KOPT-K1 (cell line): ENCODE measurements at regions not wholly inside any gene's neighbourhood (a gene's known extent, or its start where the extent isn't known, plus 50 kb on each side); places are given as distances from the start of the nearest gene placed in this dataset.

Experiments
- H3K27ac ChIP-seq: fragments of 200-600 bp; sonication (generic); 2 replicates; pipeline ENCODE4 v1.5.1; 2016; ENCODE audit warnings: antibody characterized with exemption, mild to moderate bottlenecking, low read depth, low read length; ENCODE audit not compliant: poor library complexity, severe bottlenecking
- H3K36me3 ChIP-seq: fragments of 200-600 bp; sonication (generic); 2 replicates; pipeline ENCODE4 v1.5.1; 2017; ENCODE audit warnings: antibody characterized with exemption, mild to moderate bottlenecking, low read length, moderate library complexity; ENCODE audit not compliant: insufficient read depth
- H3K9me3 ChIP-seq: fragments of 200-600 bp; sonication (generic); 2 replicates; pipeline ENCODE4 v1.5.1; 2017; ENCODE audit warnings: antibody characterized with exemption, low read length, mild to moderate bottlenecking; ENCODE audit not compliant: insufficient read depth, poor library complexity, severe bottlenecking

DNA sequence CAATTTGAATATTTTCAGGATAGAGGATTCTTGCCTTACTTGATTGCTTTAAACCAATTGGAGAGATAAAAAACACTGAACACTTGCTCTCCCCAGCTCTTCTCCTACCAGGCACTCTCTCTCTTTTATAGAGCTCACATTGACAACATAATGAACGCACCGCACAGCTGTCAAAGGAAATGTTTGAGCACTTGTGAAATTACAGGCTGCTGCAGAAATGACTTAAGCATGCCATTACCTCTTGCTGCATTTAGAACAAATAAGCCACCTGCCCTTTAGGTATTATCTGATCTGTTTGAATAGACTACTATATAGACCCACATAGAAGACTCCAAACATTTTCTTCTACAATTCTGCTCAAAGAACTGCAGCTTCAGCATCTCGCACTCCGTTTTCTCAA, 227.7 kb downstream of the C4orf33 start:
- H3K36me3 ChIP-seq, result no peaks in the 10 kb centered on the region
- no peaks in the 10 kb centered on the region for H3K9me3 ChIP-seq
- H3K27ac ChIP-seq, result no peak overlapping the region

DNA sequence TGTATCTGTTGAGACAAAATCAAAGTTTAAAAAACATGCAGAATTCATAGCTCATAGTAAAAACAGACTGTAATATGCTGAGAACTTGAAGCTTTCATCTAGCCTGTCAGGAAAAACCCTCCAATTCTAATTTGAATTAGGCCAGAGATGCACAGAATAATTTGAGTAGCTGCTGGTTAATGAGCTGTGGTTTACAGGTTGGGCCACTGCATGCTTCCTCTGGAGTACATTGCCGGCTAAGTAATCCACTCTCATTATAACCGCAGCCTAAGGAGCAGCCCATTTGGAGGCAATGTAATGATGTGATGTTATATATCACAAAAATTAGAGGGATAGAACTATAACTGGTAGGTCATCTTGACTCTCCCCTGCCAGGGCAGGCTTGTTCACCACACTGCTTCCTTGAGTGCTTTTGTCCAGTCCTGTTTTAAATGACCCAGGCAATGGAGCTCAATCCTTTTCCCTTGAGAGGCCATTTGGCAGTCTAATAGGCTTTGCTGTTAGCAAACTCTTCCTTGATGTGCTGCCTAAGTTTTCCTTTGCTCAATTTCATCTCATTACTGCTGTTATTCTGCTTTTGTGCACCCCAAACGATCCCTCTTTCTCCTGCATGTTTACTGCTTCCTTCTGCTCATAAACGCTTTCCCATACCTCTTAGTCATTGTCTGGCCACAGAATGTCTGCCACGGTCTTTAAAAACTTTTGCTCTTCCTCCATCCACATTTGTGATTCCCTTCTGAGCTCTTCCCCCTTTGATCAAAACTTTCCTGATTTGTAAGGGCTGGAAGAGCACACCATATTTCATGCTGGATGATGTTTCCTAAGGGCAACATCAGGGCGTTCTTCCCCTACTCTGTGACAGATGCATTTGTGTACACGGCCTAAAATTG, 230.9 kb downstream of the C4orf33 start:
- Histone ChIP-seq H3K9me3 (no peaks in the 10 kb centered on the region), H3K27ac (no peak overlapping the region), H3K36me3 (no peaks in the 10 kb centered on the region)

GRCh38 chr4:129327637-129328036, 231.7 kb downstream of the C4orf33 start:
- Histone ChIP-seq H3K9me3 (no peaks in the 10 kb centered on the region), H3K27ac (no peak overlapping the region), H3K36me3 (no peaks in the 10 kb centered on the region)

DNA sequence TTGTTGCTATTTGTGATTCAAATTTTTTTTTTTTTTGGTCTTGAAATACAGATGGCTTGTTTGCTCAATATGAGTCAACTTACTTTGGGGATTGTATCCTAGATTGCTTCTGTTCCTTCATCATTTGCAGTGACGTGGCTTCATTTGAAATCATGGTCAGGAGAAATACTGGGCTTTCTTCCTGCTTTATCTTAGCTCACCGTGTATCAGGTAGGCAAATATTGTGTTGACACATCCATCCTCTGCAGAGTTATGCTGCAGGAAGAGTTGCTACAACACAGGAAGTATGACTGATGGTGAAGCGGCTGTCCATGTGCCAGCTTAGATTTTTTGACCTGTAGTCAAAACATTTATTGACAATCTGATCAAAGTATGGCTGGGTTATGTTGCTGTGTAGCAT, 232.2 kb downstream of the C4orf33 start:
- Histone ChIP-seq H3K27ac (no peak overlapping the region), H3K9me3 (no peaks in the 10 kb centered on the region), H3K36me3 (no peaks in the 10 kb centered on the region)

- Histone ChIP-seq H3K27ac (no peak overlapping the region), H3K9me3 (no peaks in the 10 kb centered on the region), H3K36me3 (no peaks in the 10 kb centered on the region)
Observed at GRCh38 chr4:129334136-129334535, 238.2 kb downstream of the C4orf33 start.

DNA sequence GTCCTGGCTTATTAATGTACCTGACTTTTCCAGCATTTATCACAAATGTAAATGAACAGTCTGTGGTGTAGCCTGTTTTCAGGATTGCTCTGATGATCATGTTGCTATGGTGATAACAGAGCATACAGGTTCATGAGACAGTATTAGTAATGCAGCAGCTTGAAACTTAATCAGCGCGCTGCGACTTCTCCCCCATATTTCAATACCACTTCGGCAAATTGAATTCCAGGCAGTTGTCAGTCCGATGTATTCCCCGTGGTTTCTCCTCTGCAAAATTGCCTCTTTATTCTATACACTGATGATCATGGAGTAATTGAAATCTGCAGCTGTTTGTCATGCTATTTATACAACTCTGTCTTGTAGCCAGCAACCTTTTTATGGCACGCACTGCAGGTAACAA, 239.3 kb downstream of the C4orf33 start:
- H3K27ac ChIP-seq, result no peak overlapping the region
- H3K9me3 ChIP-seq, result no peaks in the 10 kb centered on the region
- no peaks in the 10 kb centered on the region for H3K36me3 ChIP-seq

DNA sequence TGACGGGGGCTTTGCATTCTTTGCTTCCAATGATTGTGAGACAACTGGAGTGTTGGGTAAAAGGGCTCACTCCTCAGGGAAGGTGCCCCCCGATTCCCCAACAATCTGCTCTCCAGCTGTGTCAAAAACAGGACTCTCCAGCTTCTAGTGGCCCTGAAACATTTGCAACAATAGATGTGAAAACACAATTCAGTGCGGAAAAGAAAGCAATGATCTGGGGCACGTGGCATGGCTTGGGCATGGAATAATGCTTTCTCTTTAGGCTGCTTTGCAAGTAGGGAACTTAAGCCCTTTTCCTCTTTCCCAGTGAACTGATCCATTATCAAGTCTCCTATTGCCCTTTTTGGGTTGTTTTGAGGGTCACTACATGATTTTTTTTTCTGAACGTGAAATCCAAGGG, 239.9 kb downstream of the C4orf33 start:
- Histone ChIP-seq H3K27ac (no peak overlapping the region), H3K36me3 (no peaks in the 10 kb centered on the region), H3K9me3 (no peaks in the 10 kb centered on the region)

- H3K9me3 ChIP-seq, result no peaks in the 10 kb centered on the region
- H3K27ac ChIP-seq, result no peak overlapping the region
- no peaks in the 10 kb centered on the region for H3K36me3 ChIP-seq
Observed at GRCh38 chr4:129336457-129337227, 240.7 kb downstream of the C4orf33 start.

GRCh38 chr4:129337228-129337620, 241.3 kb downstream of the C4orf33 start:
- Histone ChIP-seq H3K9me3 (no peaks in the 10 kb centered on the region), H3K36me3 (no peaks in the 10 kb centered on the region), H3K27ac (no peak overlapping the region)

- Histone ChIP-seq H3K27ac (no peak overlapping the region), H3K9me3 (no peaks in the 10 kb centered on the region), H3K36me3 (no peaks in the 10 kb centered on the region)
Observed at GRCh38 chr4:129342819-129343408, 247.0 kb downstream of the C4orf33 start.

DNA sequence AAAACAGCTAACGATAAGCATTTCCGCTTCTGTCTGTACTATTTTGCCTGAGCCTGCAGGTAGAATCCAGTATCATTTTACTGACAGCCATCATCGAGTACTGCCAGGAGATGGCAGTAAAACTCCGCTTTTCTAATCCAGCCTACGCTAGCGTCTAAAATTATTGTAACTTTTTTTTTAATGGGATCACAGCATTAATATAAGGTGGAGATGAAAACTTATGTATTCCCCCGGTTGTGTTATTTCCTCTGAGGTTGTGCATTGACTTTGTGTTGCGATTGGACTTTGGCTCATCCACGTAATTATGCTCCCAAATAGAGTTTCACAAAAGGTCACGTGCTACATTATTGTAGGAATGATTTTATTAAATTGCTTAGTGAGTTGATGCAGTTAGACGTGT, 248.1 kb downstream of the C4orf33 start:
- Histone ChIP-seq H3K27ac (no peak overlapping the region), H3K36me3 (no peaks in the 10 kb centered on the region), H3K9me3 (no peaks in the 10 kb centered on the region)

- no peaks in the 10 kb centered on the region for H3K9me3 ChIP-seq
- no peak overlapping the region for H3K27ac ChIP-seq
- no peaks in the 10 kb centered on the region for H3K36me3 ChIP-seq
Observed at GRCh38 chr4:129345609-129346008, 249.7 kb downstream of the C4orf33 start.

DNA sequence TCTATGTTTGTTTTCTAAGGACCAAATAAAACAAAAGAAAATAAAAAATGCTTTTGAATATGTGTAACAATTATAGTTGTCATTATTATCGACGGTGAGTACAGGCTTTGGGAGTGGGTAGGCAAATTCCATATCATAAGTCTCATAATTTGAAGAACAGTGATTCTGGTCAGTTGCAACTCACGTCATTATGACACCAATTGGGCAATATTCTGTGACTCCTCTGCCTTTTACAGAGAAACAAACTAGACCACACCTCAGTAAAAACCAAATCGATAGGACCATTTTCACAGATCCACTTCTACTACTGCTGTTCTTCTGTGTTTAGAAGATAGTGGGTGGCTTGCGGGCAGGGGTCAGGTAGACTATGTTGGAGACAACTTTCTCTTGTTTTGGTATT, 250.1 kb downstream of the C4orf33 start:
- no peak overlapping the region for H3K27ac ChIP-seq

DNA sequence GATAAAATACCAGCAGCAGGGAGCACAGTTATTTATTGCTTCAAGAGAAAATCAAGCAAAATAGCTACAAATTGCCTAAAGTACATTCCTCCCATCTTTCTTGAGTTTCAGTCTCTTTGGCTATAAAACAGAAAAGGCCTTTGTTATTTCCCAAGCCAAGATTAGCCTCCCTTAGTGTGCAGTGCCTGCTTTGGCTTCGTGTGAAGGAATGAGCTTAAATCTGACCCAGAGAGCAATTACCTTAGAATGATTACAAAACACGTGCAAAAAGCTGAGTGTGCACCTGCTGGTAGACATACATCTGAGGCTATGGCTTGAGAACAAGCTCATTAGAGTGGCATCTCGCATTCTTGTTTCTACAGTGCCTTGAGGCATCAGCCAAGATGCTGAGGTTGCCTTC, 250.8 kb downstream of the C4orf33 start:
- H3K27ac ChIP-seq, result no peak overlapping the region
- no peaks in the 10 kb centered on the region for H3K36me3 ChIP-seq
- H3K9me3 ChIP-seq, result no peaks in the 10 kb centered on the region

More for the DNA sequence above, 250.1 kb downstream of the C4orf33 start:
- Histone ChIP-seq H3K9me3 (no peaks in the 10 kb centered on the region), H3K36me3 (no peaks in the 10 kb centered on the region)
